GM18858 (cell line): ENCODE measurements at regions not wholly inside any gene's neighbourhood (a gene's known extent, or its start where the extent isn't known, plus 50 kb on each side); places are given as distances from the start of the nearest gene placed in this dataset.
"Not testable (repeated sequence)": the region's sequence is repeated elsewhere in the genome, so short reads cannot be mapped to it uniquely, and the experiment has no call there.

Experiments used
- ATAC-seq: cut with Tn5 transposase; IDR thresholded peaks from one replicate; pipeline ENCODE4 v1.9.1; 2021; ENCODE audit not compliant: unreplicated experiment

DNA sequence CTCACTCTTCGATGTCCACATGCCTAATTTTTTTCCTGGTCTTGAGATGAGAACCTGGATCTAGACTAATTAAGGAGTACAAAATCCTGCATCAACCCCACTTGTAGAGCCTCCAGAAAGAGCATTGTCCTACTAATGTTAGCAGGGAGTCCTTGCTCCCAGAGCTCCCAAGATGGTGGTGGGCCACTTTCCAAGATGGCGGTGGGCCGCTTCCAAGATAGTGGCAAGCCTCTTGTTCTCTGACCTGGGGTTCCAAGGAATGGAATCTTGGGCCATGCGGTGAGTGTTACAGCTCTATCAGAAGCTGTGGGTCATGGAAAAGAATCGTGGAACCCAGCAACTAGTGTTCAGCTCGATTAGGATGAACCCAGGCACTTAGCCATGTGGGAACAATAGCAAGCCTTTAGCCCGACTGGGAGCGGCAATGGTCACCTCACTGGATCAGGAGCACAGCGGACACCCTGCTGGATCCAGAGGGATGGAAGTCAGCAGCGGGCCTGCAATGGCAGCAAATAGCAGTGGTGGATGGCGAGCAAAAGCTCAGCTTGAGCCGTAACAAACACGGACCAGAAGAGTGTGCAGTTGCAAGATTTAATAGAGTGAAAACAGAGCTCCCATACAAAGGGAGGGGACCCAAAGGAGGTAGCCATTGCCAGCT is 1997.5 kb upstream of the RAG2 start:
- ATAC-seq: not testable (repeated sequence)

DNA sequence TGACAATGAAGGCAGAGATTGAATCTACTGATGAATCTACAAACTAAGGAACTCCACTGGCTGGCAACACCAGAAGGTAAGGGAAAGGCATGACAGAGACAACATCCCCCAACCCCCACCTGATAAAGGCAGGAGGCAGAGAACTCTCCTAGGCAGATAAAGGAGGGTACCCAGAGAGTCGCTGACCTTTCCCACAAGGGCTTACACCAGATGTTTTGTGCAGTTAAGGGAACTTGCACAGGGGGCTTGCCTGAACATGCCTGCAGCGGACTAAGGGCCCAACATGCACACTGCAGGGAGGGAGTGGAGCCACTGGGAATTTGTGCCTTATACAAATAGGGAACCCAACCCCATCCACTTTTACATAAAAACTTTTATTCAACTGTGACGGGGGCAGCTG is 1996.9 kb upstream of the RAG2 start:
- no peak for ATAC-seq

DNA sequence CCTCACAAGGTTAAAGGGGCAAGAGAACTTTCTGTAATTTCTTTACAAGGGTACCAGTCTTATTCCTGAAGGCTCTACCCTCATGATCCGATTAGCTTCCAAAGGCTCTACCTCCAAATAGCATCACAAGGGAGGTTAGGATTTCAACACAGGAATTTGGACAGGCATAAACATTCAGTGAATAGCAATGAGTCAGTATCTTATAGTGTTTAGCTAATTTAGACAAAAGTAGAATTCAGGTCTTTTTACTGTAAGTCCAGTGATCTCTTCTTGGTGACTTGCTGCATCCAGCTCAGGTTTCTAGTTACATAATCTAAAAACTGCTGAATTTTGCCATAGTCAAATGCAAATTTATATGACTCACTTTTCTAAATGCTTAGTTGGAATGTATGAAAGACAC is 1995.6 kb upstream of the RAG2 start:
- no peak for ATAC-seq

DNA sequence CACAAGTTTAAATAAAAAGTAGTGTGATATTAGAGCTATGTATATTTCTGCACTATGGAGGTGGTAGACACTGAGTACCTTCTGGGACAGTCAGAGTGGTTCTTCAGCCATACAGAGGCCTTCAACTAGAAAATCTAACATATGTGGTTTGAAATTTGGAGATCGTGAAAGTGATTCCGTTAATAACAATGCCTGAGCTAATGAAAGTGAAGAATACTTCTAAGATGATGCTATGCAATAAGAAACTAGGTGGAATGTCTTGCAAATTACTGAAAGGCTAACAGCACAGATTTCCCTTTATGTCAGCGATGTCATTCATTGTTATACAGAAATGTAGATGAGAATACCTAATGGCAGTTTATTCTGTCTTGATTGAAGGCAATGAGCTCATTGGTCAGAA is 1984.7 kb upstream of the RAG2 start:
- ATAC-seq: no peak

DNA sequence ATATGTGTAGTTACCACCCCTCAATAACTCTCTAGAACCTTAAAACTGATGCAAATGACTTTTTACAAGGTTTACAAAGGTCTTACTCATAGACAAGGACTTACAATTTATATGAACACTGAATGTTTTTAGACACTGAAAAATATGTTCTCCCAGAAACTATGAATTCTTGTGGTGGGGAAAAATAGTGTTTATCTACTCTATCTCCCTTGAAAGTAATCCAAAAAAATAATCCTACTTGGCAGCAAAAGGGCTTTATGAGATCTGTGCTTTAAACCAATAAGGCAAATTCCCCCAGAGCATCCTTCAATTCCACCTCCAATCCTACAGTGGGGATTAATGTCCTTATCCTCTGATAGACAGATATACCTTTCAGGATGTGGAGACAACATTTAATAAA is 1984.1 kb upstream of the RAG2 start:
- no peak for ATAC-seq

DNA sequence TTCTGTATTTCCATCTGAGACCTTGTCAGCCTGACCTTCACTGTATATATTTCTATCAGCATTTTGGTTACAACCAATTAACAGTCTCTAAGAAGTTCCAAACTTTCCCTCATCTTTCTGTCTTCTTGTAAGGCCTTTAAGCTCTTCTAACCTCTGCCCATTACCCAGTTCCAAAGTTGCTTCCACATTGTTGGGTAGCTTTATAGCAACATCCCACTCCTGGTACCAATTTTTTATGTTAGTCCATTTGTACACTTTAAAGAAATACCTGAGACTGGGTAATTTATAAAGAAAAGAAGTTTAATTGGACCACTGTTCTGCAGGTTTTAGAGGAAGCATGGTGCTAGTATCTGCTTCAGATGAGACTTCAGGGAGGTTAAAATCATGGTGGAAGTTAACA is 1979.7 kb upstream of the RAG2 start:
- no peak for ATAC-seq

DNA sequence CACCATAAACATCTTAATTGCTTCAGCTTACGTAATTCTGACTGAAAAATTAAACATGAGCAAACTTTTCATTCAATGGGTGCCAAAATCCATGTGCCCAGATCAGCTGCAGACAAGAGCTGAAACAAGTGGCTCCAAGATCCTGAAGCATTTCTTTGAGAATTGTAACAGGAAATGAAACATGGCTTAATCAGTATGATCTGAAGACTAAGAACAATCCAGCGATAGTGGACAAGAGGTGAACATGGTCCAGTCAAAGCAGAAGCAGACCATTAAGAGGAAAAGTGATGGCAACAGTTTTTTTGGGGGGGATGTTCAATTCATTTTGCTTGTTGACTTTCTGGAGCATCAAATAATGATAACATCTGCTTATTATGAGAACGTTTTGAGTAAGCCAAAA is 1964.5 kb upstream of the RAG2 start:
- ATAC-seq: no peak

DNA sequence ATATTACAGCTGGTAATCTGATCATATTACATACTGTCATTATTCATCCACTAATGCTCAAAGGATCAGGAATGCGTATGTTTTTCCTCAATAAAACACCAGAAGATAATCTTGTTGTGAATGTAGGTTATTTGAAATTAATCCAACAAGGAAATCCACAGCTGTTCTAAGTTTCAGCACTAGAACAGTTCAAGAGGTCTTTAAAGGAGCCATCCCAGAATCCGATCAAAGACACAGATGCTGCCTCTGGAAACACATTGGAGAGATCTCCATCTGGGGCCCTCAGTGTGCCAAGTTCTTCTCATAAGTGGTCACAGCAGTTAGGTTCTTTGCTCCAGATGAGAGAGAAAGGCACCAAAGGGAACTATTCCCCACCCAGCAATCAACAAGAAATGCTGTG is 1955.1 kb upstream of the RAG2 start:
- ATAC-seq: no peak

DNA sequence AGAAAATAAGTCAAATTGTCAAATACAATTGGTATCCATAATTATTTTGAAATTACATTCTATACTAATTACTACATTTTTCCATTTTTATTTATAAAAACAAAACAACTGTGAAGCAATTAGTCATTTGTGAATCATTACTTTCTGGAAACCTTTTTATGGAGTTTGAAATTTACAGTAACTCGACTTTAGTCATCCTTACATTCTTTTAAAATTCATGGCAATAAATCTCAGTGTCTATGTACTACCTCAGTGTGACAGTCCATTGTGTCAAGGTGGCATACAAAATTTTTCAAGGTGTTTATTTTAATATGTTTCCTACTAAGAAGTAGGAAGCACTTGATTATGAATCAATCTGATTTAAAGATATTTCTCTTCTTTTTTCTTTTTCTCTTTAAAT is 1949.4 kb upstream of the RAG2 start:
- ATAC-seq: no peak

DNA sequence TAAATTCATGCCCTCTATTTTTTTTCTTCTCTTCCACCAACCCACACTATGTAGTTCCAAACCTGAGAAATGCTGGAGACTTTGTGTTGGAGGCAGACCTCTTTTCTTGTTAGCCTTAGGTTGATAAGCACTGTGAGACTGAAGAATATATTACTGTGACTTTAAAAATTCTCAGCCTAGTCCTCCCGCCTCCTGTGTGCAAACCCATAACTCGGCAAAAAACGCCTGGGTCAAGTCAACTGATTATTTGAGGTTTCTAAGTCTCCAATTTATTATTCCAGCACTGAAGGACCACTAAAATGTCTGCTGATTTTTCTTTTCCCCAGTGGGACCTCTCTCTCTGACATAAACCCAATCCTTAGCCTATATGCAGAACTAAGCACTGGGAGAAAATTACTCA is 1946.0 kb upstream of the RAG2 start:
- ATAC-seq: no peak

DNA sequence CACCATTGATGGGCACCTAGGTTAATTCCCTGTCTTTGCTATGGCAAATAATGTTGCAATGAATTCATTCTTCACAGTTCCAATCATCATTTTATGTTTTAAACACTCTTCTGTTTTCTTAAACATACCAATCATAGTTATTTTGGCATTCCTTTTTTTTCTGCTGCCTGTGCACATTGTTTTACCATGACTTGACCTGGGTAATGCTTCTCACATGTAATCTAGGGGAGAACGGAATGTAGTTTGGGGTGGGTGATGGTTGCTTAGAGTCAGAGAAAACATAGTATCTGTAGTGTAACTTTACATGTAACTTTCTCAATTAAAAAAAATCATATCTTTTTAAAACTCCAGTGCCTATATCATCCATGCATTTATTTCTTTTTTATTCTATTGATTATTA is 1945.3 kb upstream of the RAG2 start:
- no peak for ATAC-seq

DNA sequence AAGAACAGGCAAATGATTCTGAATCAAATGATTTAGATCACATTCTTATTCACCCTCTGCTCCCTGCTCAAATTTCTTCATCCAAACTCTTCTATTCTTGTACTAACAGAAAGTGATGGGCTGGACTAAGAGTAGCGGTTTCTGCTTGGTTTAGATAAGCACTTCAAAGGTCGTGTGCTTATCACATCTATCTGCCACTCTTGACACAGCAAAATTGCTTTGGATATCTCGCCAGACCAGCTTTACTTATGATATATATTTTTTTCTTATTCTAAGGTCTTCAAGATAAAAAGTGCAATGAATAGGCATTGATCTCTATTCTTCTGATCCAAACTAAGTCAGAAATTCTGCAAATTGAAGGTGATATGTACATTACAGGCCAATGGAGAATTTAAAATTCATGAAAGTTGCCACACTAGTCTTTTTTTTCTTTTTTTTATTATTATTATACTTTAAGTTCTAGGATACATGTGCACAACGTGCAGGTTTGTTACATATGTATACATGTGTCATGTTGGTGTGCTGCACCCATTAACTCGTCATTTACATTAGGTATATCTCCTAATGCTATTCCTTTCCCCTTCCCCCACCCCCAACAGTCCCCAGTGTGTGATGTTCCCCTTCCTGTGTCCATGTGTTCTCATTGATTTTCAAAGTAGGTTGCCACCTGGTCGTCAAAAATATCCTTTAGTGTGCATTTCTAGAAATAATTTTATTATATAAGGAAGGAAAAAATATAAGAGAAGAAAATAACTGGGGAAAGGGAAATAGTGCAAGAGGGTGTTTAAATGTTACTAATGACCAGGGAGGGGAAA is 1941.0 kb upstream of the RAG2 start:
- ATAC-seq: no peak

DNA sequence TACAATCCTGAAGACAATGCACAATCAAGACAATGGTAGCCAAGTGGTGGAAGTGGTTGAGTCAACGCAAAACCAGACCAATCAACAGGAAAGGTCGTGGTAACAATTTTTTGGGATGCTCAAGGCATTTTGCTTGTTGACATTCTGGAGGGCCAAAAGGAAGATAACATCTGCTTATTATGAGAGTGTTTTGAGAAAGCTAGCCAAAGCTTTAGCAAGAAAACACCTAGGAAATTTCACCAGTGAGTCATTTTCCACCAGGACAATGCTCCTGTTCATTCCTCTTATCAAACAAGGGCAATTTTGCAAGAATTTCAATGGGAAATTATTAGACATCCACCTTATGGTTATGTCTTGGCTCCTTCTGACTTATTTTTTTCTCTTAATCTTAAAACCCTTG is 1932.2 kb upstream of the RAG2 start:
- no peak for ATAC-seq

DNA sequence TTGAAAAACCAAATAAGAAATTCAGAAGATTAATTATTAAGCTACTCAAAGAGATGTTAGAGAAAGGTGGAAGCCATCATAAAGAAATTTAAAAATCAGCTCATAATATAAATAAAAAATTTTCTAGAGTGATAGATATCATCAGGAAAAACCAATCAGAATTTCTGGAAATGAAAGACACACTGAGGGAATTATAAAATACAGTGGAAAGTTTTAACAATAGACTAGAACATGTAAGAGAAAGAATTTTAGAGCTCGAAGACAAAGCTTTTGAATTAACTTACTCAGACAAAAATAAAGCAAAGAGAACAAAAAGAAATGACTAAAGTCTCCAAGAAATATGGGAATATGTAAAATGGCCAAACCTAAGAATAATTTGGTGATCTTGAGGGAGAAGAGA is 1926.9 kb upstream of the RAG2 start:
- ATAC-seq: no peak

DNA sequence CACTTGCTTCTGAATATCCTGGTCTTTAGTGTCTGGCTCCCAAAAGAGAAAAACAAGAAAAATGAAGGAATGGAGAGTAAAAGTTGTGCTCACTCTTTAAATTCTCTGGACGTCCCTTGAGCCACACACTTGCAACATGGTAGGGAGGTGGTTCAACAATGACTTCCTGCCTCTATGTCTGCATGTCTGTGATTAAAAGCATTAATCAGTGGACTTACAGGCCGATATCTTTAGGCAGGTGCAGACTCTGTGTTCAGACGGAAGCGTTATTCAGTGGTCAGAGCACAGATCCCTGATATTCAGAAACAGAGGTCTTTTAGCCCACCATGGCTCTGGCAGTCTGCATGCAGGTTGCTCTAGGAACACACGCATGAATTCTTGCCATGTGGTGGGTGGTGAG is 1920.0 kb upstream of the RAG2 start:
- ATAC-seq: no peak

DNA sequence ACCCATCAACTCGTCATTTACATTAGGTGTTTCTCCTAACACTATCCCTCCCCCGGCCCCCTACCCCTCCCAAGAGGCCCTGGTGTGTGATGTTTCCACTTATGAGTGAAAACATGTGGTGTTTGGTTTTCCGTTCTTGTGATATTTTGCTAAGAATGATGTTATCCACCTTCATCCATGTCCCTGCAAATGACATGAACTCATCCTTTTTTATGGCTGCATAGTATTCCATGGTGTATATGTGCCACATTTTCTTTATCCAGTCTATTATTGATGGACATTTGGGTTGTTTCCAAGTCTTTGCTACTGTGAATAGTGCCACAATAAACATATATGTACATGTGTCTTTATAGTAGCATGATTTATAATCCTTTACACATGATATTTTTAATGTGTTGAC is 1914.8 kb upstream of the RAG2 start:
- ATAC-seq: not testable (repeated sequence)

DNA sequence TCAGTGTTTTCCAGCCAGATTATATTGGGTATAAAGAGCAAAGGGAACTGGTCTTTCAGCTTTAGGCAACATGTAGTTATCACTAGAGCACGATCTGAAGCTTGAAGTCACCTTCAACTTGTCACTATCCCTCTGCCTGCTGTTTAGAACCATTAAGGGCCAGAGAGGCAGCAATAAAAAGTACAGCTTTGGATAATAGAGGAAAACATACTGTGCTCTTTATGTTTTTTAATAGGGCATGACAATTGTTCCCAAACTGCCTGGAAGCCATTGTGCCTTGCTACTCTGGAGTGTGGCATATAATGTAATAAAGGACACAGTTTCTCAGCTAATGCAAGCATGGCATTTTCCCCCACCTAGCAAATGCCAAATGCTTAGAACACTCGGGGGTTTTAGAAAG is 1912.0 kb upstream of the RAG2 start:
- no peak for ATAC-seq

DNA sequence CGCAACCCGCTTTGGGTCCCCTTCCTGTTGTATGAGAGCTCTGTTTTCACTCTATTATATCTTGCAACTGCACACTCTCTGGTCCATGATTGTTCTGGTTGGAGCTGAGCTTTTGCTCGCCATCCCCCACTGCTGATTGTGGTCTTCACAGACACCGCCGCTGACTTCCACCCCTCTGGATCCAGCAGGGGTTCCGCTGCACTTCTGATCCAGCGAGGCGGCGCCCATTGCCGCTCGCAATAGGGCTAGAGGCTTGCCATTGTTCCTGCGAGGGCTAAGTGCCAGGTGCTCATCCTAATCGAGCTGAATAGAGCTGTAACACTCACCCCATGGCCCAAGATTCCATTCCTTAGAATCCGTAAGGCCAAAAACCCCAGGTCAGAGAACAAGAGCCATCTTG is 1905.8 kb upstream of the RAG2 start:
- no peak for ATAC-seq

DNA sequence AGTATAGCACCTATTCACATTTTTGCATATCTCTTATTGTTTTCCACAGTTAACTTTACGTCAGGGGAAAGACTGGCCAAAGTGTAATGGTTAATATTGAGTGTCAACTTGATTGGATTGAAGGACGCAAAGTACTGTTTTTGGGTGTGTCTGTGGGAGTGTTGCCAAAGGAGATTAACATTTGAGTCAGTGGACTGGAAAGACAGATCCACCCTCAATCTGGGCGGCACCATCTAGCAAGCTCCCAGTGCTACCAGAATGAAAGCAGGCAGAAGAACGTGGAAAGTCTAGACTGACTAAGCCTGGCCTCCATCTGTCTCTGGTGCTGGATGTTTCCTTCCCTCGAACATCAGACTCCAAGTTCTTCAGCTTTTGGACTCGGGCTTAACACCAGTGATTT is 1900.7 kb upstream of the RAG2 start:
- ATAC-seq: no peak

DNA sequence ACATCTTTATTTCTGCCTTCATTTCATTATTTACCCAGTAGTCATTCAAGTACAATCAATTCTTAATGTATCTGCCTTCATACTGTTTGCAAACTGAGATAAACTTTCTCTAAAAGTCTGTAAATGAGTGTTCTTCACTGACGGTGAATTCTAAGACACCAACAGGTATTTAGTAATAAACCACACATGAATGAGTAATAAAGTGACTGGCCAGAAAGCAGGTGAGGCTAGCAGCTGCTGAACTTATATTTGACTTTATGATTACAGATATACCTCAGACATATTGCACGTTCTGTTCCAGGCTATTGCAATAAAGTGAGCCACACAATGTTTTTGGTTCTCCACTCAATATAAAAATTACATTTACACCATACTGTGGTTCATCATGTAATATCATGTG is 1894.0 kb upstream of the RAG2 start:
- ATAC-seq: no peak

DNA sequence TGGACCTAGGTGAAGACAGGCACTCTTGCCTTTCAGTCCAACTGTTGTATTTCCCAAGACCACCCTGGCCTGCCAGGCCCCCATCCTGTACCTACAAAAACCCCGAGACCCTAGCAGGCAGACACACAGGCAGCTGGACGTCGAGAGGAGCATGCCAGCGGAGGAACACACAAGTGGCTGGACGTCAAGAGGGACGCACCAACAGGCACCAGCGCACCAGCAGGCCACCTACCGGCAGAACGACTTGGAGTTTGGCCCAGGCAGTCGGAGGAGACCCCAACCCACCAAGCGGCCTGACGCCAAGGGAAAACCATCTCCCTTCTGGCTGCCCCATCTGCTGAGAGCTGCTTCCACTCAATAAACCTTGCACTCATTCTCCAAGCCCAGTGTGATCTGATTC is 1883.4 kb upstream of the RAG2 start:
- no peak for ATAC-seq

DNA sequence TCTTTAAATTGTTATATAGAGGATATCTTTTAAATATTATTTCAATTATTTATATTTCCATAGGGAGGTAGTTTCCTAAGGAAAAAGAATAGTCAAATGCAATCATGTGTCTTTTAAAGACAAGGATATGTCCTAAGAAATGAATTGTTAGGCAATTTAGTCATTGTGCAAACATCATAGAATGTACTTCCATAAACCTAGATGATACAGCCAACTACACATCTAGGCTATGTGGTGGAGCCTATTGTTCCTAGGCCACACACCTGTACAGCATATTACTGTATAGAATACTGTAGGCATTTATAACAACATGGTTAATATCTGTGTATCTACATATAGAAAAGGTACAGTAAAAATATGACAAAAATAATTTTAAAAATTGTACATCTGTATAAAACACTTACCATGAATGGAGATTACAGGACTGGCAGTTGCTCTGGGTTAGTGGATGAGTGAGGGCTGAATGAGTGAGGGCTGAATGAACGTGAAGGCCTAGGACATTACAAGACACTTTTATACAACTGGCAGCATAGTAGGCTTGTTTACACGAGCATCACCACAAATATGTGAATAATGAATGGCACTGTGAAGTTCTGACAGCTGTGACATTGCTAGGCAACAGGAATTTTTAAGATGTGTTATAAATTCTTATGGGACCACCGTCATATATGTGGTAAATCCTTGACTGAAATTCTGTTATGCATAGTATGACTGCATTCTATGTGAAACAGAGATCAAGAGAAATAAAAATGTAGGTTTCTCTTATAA is 1879.0 kb upstream of the RAG2 start:
- ATAC-seq: no peak
